ENCODE measurements at regions not wholly inside any gene's neighbourhood (a gene's known extent, or its start where the extent isn't known, plus 50 kb on each side); places are given as distances from the start of the nearest gene placed in this dataset.
"Not testable (repeated sequence)": the region's sequence is repeated elsewhere in the genome, so short reads cannot be mapped to it uniquely, and the experiment has no call there.

DNA sequence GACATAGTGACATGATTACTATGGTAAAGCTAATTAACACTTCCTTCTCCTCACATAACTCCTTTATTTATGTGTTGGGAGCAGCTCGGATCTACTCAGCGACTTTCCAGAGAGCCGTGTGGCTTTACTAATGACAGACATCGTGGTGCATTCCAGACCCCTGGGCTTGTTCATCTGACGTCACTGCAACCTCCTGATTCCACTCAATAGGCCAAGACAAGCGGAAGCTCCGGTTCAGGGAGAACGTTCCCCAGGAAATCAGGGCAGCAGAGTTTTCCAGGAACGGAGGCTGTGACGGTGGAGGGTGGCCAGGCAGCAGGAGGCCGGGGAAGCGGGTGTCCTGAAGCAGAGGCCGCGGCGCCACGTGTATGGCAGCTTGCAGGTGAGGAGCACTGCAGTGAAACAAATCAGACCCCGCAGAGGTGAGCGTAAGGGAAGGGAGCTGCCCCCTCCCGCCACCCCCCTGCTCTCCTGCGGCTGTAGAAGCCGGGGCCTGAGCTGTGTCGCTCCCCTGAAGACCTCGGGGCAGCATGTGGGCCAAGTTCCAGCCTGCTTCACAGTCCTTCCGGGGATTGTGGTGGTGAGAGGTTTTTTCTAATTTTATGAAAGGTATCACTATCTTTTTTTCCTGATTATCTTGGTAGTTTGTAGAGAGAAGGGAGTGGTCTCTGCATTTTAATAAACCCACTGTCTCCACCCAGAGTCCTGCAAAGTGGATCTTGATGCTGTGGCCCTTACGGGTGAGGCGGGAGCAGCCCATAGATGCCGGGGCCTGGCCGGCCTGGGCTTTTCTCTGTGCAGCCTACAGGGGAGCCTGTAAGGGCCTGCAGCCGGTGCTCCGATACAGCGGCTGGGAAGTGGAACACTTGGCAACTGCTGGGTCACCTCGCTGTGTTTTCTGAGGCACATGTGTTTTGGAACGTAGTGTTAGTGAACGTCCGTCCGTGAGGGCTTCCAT is 220.4 kb upstream of the IRX4 start:
- Histone ChIP-seq H3K4me3 (ENCODE audit: low read length) (no peak overlapping the region), H3K36me3 (ENCODE audit: insufficient read depth, low read depth, low read length) (no peaks in the 10 kb centered on the region), H3K9ac (ENCODE audit: low read depth, low read length) (no peak overlapping the region), H3K27me3 (ENCODE audit: insufficient read depth, low read length) (no peaks in the 10 kb centered on the region), H3K4me1 (ENCODE audit: insufficient read depth, low read length) (no peaks in the 10 kb centered on the region), H3K9me3 (ENCODE audit: insufficient read depth, low read depth, low read length) (no peaks in the 10 kb centered on the region), H3K27ac (ENCODE audit: low read length) (no peak overlapping the region)

DNA sequence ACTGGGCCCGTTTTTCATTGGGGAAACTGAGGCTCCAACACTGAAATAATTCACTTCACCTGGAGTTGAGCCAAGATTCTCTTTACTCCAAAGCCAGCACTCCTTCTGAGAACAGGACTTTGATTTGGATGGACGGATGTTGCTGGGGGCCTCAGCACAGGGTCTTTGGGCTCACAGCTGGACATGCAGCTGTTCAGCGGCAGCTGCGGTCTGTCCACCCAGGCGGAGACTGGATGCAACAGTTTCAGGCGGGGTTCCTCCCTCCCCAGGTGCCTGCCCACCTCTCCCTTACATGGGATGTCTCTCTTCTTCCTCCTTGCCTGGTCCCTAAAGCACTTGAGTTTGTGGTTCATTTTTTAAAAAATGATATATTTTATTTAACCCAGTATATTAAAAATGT is 219.0 kb upstream of the IRX4 start:
- no peaks in the 10 kb centered on the region for H3K36me3 ChIP-seq (ENCODE audit: insufficient read depth, low read depth, low read length)
- no peaks in the 10 kb centered on the region for H3K9me3 ChIP-seq (ENCODE audit: insufficient read depth, low read depth, low read length)
- no peak overlapping the region for H3K4me3 ChIP-seq (ENCODE audit: low read length)
- no peak overlapping the region for H3K27ac ChIP-seq (ENCODE audit: low read length)
- no peaks in the 10 kb centered on the region for H3K4me1 ChIP-seq (ENCODE audit: insufficient read depth, low read length)
- no peak overlapping the region for H3K9ac ChIP-seq (ENCODE audit: low read depth, low read length)
- no peaks in the 10 kb centered on the region for H3K27me3 ChIP-seq (ENCODE audit: insufficient read depth, low read length)

- H3K27me3 ChIP-seq (ENCODE audit: insufficient read depth, low read length) = no peaks in the 10 kb centered on the region
- H3K9ac ChIP-seq (ENCODE audit: low read depth, low read length) = no peak overlapping the region
- H3K4me1 ChIP-seq (ENCODE audit: insufficient read depth, low read length) = no peaks in the 10 kb centered on the region
- H3K36me3 ChIP-seq (ENCODE audit: insufficient read depth, low read depth, low read length) = no peaks in the 10 kb centered on the region
- no peak overlapping the region for H3K27ac ChIP-seq (ENCODE audit: low read length)
- no peaks in the 10 kb centered on the region for H3K9me3 ChIP-seq (ENCODE audit: insufficient read depth, low read depth, low read length)
- no peak overlapping the region for H3K4me3 ChIP-seq (ENCODE audit: low read length)
Observed at GRCh38 chr5:2096887-2097505, 214.3 kb upstream of the IRX4 start.

GRCh38 chr5:2095011-2095410 is 212.3 kb upstream of the IRX4 start:
- H3K27me3 ChIP-seq (ENCODE audit: insufficient read depth, low read length) = no peaks in the 10 kb centered on the region
- H3K4me1 ChIP-seq (ENCODE audit: insufficient read depth, low read length) = no peaks in the 10 kb centered on the region
- H3K27ac ChIP-seq (ENCODE audit: low read length) = no peak overlapping the region
- no peaks in the 10 kb centered on the region for H3K36me3 ChIP-seq (ENCODE audit: insufficient read depth, low read depth, low read length)
- H3K9me3 ChIP-seq (ENCODE audit: insufficient read depth, low read depth, low read length) = no peaks in the 10 kb centered on the region
- no peak overlapping the region for H3K4me3 ChIP-seq (ENCODE audit: low read length)
- no peak overlapping the region for H3K9ac ChIP-seq (ENCODE audit: low read depth, low read length)

DNA sequence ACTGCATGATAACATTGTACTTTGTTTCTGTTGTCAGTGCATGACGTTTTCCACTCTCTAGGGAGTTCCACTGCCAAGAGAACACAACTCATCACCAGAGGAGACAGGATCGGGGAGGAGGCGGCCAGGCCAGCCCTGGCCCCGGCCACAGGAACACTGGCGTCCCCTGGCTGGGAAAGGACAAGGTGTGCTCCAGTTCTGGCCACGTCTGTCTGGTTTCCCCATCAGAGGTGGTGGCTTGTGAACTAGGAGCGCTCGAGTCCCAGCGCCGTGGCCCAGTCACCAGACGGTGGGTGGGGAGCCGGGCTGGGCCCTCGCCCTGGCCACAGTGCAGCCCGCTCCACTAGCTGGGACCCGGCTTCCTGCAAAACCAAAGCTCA is 211.9 kb upstream of the IRX4 start:
- H3K27me3 ChIP-seq (ENCODE audit: insufficient read depth, low read length) = no peaks in the 10 kb centered on the region
- H3K27ac ChIP-seq (ENCODE audit: low read length) = no peak overlapping the region
- H3K4me1 ChIP-seq (ENCODE audit: insufficient read depth, low read length) = no peaks in the 10 kb centered on the region
- no peaks in the 10 kb centered on the region for H3K36me3 ChIP-seq (ENCODE audit: insufficient read depth, low read depth, low read length)
- H3K9me3 ChIP-seq (ENCODE audit: insufficient read depth, low read depth, low read length) = no peaks in the 10 kb centered on the region
- no peak overlapping the region for H3K4me3 ChIP-seq (ENCODE audit: low read length)
- H3K9ac ChIP-seq (ENCODE audit: low read depth, low read length) = no peak overlapping the region

DNA sequence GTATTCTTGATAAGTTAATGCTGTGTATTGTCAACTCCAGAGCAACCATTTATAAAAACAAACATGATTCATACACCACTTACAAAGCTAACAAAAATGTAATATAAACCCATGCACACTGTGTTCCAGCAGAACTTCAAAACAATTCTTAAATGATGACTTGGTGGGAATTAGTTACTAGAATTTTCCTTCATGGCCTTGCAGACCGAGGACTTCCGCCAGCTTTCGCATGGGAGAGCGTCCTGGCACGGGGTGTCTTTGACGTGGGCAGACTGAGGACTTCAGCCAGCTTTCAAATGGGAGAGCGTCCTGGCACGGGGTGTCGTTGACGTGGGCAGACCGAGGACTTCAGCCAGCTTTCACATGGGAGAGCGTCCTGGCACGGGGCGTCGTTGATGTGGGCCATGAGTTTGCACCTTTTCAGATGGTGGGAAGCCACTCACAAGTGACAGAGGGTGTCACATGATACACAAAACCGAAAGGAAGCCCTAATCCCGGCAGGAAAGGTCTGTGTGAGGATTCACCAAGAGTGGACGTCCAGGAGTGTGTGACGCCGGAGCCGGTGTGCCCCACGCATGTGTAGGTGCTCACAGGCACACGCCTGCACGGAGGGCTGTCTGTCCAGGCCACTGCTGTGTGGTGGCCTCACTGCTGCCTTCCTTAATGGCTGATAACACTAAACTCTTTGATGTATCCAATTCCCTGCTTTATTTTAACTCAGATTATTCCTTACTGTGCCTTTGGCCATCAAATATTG is 211.3 kb upstream of the IRX4 start:
- no peaks in the 10 kb centered on the region for H3K36me3 ChIP-seq (ENCODE audit: insufficient read depth, low read depth, low read length)
- no peak overlapping the region for H3K27ac ChIP-seq (ENCODE audit: low read length)
- H3K4me3 ChIP-seq (ENCODE audit: low read length) = no peak overlapping the region
- H3K9ac ChIP-seq (ENCODE audit: low read depth, low read length) = no peak overlapping the region
- no peaks in the 10 kb centered on the region; the same call in 1 of the 2 replicates for H3K4me1 ChIP-seq (ENCODE audit: insufficient read depth, low read length)
- H3K9me3 ChIP-seq (ENCODE audit: insufficient read depth, low read depth, low read length) = no peaks in the 10 kb centered on the region
- no peaks in the 10 kb centered on the region for H3K27me3 ChIP-seq (ENCODE audit: insufficient read depth, low read length)

DNA sequence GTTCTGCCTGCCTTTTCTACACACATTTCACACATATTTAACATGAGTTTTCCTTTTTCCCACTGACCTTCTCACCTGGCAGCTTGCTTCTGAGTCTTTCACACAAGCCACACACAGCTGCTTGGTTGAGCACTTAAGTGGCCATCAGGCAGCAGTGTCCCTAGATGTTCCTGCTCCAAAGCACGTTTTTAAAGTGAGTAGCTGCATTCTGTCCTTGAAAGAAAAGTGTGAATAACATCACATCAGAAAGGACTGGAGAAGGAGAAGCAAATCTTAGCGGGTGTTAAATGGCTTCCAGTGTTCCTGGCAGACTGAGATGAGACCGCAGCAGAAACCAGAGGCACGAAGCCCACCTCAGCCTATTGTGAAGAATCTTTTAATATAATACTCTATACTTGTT is 209.2 kb upstream of the IRX4 start:
- H3K27me3 ChIP-seq (ENCODE audit: insufficient read depth, low read length) = no peaks in the 10 kb centered on the region

DNA sequence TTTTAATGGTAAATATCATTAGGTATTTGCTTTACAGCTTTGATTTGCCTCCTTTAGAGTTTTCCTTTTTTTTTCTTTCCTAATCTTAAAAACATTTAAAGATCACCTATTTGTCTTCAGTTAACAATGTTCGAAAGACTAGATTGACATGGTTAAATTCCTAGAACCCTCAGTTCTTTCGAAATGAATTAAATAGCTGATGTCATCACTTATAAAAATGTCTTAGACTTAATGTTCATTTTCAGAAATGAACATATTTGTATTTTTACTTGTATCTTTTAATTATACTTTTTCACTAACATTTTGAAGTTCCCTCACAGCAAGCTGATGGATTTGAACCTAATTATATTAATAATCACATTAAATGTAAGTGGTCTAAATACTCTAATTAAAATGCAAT is 205.3 kb upstream of the IRX4 start:
- H3K4me3 ChIP-seq (ENCODE audit: low read length) = no peak overlapping the region
- no peak overlapping the region for H3K27ac ChIP-seq (ENCODE audit: low read length)

More for the DNA sequence above, 209.2 kb upstream of the IRX4 start:
- H3K9me3 ChIP-seq (ENCODE audit: insufficient read depth, low read depth, low read length) = no peaks in the 10 kb centered on the region
- H3K4me3 ChIP-seq (ENCODE audit: low read length) = no peak overlapping the region
- no peak overlapping the region for H3K27ac ChIP-seq (ENCODE audit: low read length)
- no peak overlapping the region for H3K9ac ChIP-seq (ENCODE audit: low read depth, low read length)
- H3K36me3 ChIP-seq (ENCODE audit: insufficient read depth, low read depth, low read length) = no peaks in the 10 kb centered on the region
- peaks cover 6% of the 10 kb centered on the region; the same call in 1 of the 2 replicates for H3K4me1 ChIP-seq (ENCODE audit: insufficient read depth, low read length)

GRCh38 chr5:2075365-2075764 is 192.6 kb upstream of the IRX4 start:
- H3K4me1 ChIP-seq (ENCODE audit: insufficient read depth, low read length) = no peaks in the 10 kb centered on the region
- H3K27ac ChIP-seq (ENCODE audit: low read length) = no peak overlapping the region
- no peak overlapping the region for H3K4me3 ChIP-seq (ENCODE audit: low read length)
- H3K9me3 ChIP-seq (ENCODE audit: insufficient read depth, low read depth, low read length) = no peaks in the 10 kb centered on the region; the same call in 1 of the 2 replicates
- no peaks in the 10 kb centered on the region for H3K27me3 ChIP-seq (ENCODE audit: insufficient read depth, low read length)
- H3K36me3 ChIP-seq (ENCODE audit: insufficient read depth, low read depth, low read length) = no peaks in the 10 kb centered on the region
- no peak overlapping the region for H3K9ac ChIP-seq (ENCODE audit: low read depth, low read length)

More for the DNA sequence above, 205.3 kb upstream of the IRX4 start:
- Histone ChIP-seq H3K27me3 (ENCODE audit: insufficient read depth, low read length) (no peaks in the 10 kb centered on the region), H3K4me1 (ENCODE audit: insufficient read depth, low read length) (peaks cover 13% of the 10 kb centered on the region; the same call in 1 of the 2 replicates), H3K9ac (ENCODE audit: low read depth, low read length) (no peak overlapping the region), H3K36me3 (ENCODE audit: insufficient read depth, low read depth, low read length) (no peaks in the 10 kb centered on the region), H3K9me3 (ENCODE audit: insufficient read depth, low read depth, low read length) (no peaks in the 10 kb centered on the region)

DNA sequence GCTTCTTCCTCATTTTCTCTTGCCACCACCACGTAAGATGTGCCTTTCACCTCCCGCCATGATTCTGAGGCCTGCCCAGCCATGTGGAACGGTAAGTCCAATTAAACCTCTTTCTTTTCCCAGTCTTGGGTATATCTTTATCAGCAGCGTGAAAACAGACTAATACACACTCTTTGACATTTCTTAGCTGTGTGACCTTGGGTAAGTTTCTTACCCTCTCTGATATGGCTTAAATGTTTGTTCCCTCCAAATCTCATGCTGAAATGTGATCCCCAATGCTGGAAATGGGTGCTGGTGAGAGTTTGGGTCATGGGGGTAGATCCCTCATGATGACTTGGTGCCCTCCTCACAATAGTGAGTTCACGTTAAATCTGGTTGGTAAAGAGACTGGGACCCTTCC is 188.8 kb upstream of the IRX4 start:
- H3K9ac ChIP-seq (ENCODE audit: low read depth, low read length) = no peak overlapping the region

GRCh38 chr5:2070787-2071186 is 188.1 kb upstream of the IRX4 start:
- not testable (repeated sequence) for H3K4me1 ChIP-seq (ENCODE audit: insufficient read depth, low read length); H3K9me3 ChIP-seq (ENCODE audit: insufficient read depth, low read depth, low read length); H3K9ac ChIP-seq (ENCODE audit: low read depth, low read length); H3K27me3 ChIP-seq (ENCODE audit: insufficient read depth, low read length); H3K36me3 ChIP-seq (ENCODE audit: insufficient read depth, low read depth, low read length); H3K4me3 ChIP-seq (ENCODE audit: low read length); H3K27ac ChIP-seq (ENCODE audit: low read length)

More for the DNA sequence above, 188.8 kb upstream of the IRX4 start:
- no peak overlapping the region for H3K27ac ChIP-seq (ENCODE audit: low read length)
- H3K36me3 ChIP-seq (ENCODE audit: insufficient read depth, low read depth, low read length) = no peaks in the 10 kb centered on the region
- no peaks in the 10 kb centered on the region for H3K27me3 ChIP-seq (ENCODE audit: insufficient read depth, low read length)
- no peak overlapping the region for H3K4me3 ChIP-seq (ENCODE audit: low read length)
- H3K9me3 ChIP-seq (ENCODE audit: insufficient read depth, low read depth, low read length) = no peaks in the 10 kb centered on the region
- H3K4me1 ChIP-seq (ENCODE audit: insufficient read depth, low read length) = no peaks in the 10 kb centered on the region; the same call in 1 of the 2 replicates

Data from iPS-20b (cell line).